ENCODE measurements at regions not wholly inside any gene's neighbourhood (a gene's known extent, or its start where the extent isn't known, plus 50 kb on each side); places are given as distances from the start of the nearest gene placed in this dataset.

GRCh38 chr10:113493882-113494301 is 59.0 kb upstream of the HABP2 start:
- no peak for TF ChIP-seq CTCF (IDR thresholded peaks at IDR 0.05; ENCODE audit: low read depth, low read length)
- no peak for TF ChIP-seq EZH2phosphoT487 (IDR thresholded peaks at IDR 0.05; ENCODE audit: low read depth)

Data from OCI-LY3 (cell line).